IPS DF 6.9 (cell line): ENCODE measurements at regions not wholly inside any gene's neighbourhood (a gene's known extent, or its start where the extent isn't known, plus 50 kb on each side); places are given as distances from the start of the nearest gene placed in this dataset.

Experiments used
- DNase-seq: peaks from one replicate; pipeline ENCODE4 v3.0.0-alpha.2; 2013; ENCODE audit warnings: low read depth, low spot score
- H3K27ac ChIP-seq: one replicate; pipeline ENCODE4 v1.5.1; 2013; ENCODE audit warnings: low read length, control low read depth
- H3K27me3 ChIP-seq: 2 replicates; pipeline ENCODE4 v1.6.1; 2013; ENCODE audit warnings: mild to moderate bottlenecking, low read length; ENCODE audit not compliant: control insufficient read depth, insufficient read depth
- H3K36me3 ChIP-seq: 2 replicates; pipeline ENCODE4 v1.6.1; 2013; ENCODE audit warnings: low read length; ENCODE audit not compliant: control insufficient read depth, insufficient read depth
- H3K4me1 ChIP-seq: 2 replicates; pipeline ENCODE4 v1.6.1; 2013; ENCODE audit warnings: low read length; ENCODE audit not compliant: control insufficient read depth, insufficient read depth
- H3K4me3 ChIP-seq: 2 replicates; pipeline ENCODE4 v1.5.1; 2013; ENCODE audit warnings: mild to moderate bottlenecking, low read length
- H3K9me3 ChIP-seq: 2 replicates; pipeline ENCODE4 v1.6.1; 2013; ENCODE audit warnings: low read length, inconsistent platforms; ENCODE audit not compliant: control insufficient read depth, insufficient read depth
- WGBS: extraction: QIAGEN DNeasy Blood & Tissue Kit; methylation state at CpG from one replicate; pipeline ENCODE4 v1.1.7; 2013; ENCODE audit warnings: mixed read lengths, missing lambda C conversion rate; ENCODE audit not compliant: insufficient read length, insufficient coverage; 5-methylcytosine and 5-hydroxymethylcytosine counted together

- Histone ChIP-seq H3K36me3 (0 out of 2 replicates have a peak, but pooled peaks cover 3% of the 10 kb centered on the region), H3K9me3 (no peaks in the 10 kb centered on the region), H3K27me3 (no peaks in the 10 kb centered on the region), H3K4me3 (no peak overlapping the region), H3K4me1 (no peaks in the 10 kb centered on the region), H3K27ac (no peak overlapping the region)
- no peak for DNase-seq
- WGBS, result no CpG with 5 or more reads among the region's 10 CpGs
Observed at GRCh38 chr16:11473728-11474127, 113.0 kb downstream of the LITAF start.

GRCh38 chr16:11474617-11475291 is 112.0 kb downstream of the LITAF start:
- Histone ChIP-seq H3K27me3 (no peaks in the 10 kb centered on the region), H3K9me3 (no peaks in the 10 kb centered on the region), H3K36me3 (0 out of 2 replicates have a peak, but pooled peaks cover 3% of the 10 kb centered on the region), H3K4me1 (no peaks in the 10 kb centered on the region), H3K27ac (no peak overlapping the region), H3K4me3 (no peak overlapping the region)
- no peak for DNase-seq
- no CpG with 5 or more reads among the region's 8 CpGs for WGBS

- WGBS, result no CpG with 5 or more reads among the region's 8 CpGs
- H3K36me3 ChIP-seq, result 0 out of 2 replicates have a peak, but pooled peaks cover 3% of the 10 kb centered on the region
- H3K27ac ChIP-seq, result no peak overlapping the region
- no peak overlapping the region for H3K4me3 ChIP-seq
- H3K4me1 ChIP-seq, result no peaks in the 10 kb centered on the region
- no peak for DNase-seq
- H3K27me3 ChIP-seq, result no peaks in the 10 kb centered on the region
- no peaks in the 10 kb centered on the region for H3K9me3 ChIP-seq
Observed at GRCh38 chr16:11475896-11476630, 110.7 kb downstream of the LITAF start.

- H3K9me3 ChIP-seq, result no peaks in the 10 kb centered on the region
- H3K27me3 ChIP-seq, result no peaks in the 10 kb centered on the region
- H3K4me1 ChIP-seq, result no peaks in the 10 kb centered on the region
- H3K4me3 ChIP-seq, result no peak overlapping the region
- H3K27ac ChIP-seq, result no peak overlapping the region
- 0 out of 2 replicates have a peak, but pooled peaks cover under 1% of the 10 kb centered on the region for H3K36me3 ChIP-seq
- DNase-seq, result no peak
- no CpG with 5 or more reads among the region's 14 CpGs for WGBS
Observed at GRCh38 chr16:11476676-11477075, 110.0 kb downstream of the LITAF start.

- no peaks in the 10 kb centered on the region for H3K36me3 ChIP-seq
- no peak for DNase-seq
- H3K4me3 ChIP-seq, result no peak overlapping the region
- H3K27ac ChIP-seq, result no peak overlapping the region
- no peaks in the 10 kb centered on the region for H3K27me3 ChIP-seq
- no peaks in the 10 kb centered on the region for H3K9me3 ChIP-seq
- no CpG with 5 or more reads among the region's 17 CpGs for WGBS
- no peaks in the 10 kb centered on the region; the same call in 1 of the 2 replicates for H3K4me1 ChIP-seq
Observed at GRCh38 chr16:11478431-11479119, 108.1 kb downstream of the LITAF start.

- Histone ChIP-seq H3K36me3 (peaks cover 3% of the 10 kb centered on the region; the same call in 1 of the 2 replicates), H3K9me3 (peaks cover 2% of the 10 kb centered on the region; the same call in 1 of the 2 replicates), H3K4me1 (no peaks in the 10 kb centered on the region; the same call in 1 of the 2 replicates), H3K27ac (no peak overlapping the region), H3K27me3 (no peaks in the 10 kb centered on the region), H3K4me3 (no peak overlapping the region)
- no CpG with 5 or more reads among the region's 4 CpGs for WGBS
- no peak for DNase-seq
Observed at GRCh38 chr16:11479916-11480315, 106.8 kb downstream of the LITAF start.

GRCh38 chr16:11480634-11481033 is 106.1 kb downstream of the LITAF start:
- Histone ChIP-seq H3K4me1 (no peaks in the 10 kb centered on the region; the same call in 1 of the 2 replicates), H3K4me3 (no peak overlapping the region), H3K27me3 (no peaks in the 10 kb centered on the region), H3K27ac (no peak overlapping the region), H3K36me3 (peaks cover 4% of the 10 kb centered on the region; the same call in 1 of the 2 replicates), H3K9me3 (peaks cover 3% of the 10 kb centered on the region; the same call in 1 of the 2 replicates)
- WGBS, result no CpG with 5 or more reads among the region's 5 CpGs
- DNase-seq, result no peak

- H3K9me3 ChIP-seq, result peaks cover 3% of the 10 kb centered on the region; the same call in 1 of the 2 replicates
- DNase-seq, result no peak
- WGBS, result no CpG with 5 or more reads among the region's 4 CpGs
- no peak overlapping the region for H3K27ac ChIP-seq
- no peaks in the 10 kb centered on the region for H3K27me3 ChIP-seq
- peaks cover 5% of the 10 kb centered on the region; the same call in 1 of the 2 replicates for H3K36me3 ChIP-seq
- no peak overlapping the region for H3K4me3 ChIP-seq
- H3K4me1 ChIP-seq, result no peaks in the 10 kb centered on the region; the same call in 1 of the 2 replicates
Observed at GRCh38 chr16:11481987-11482386, 104.7 kb downstream of the LITAF start.

- peaks cover 3% of the 10 kb centered on the region; the same call in 1 of the 2 replicates for H3K9me3 ChIP-seq
- H3K36me3 ChIP-seq, result peaks cover 7% of the 10 kb centered on the region; the same call in 1 of the 2 replicates
- H3K4me1 ChIP-seq, result no peaks in the 10 kb centered on the region; the same call in 1 of the 2 replicates
- no peaks in the 10 kb centered on the region for H3K27me3 ChIP-seq
- no peak overlapping the region for H3K4me3 ChIP-seq
- no peak for DNase-seq
- no CpG with 5 or more reads among the region's 6 CpGs for WGBS
- no peak overlapping the region for H3K27ac ChIP-seq
Observed at GRCh38 chr16:11482946-11483748, 103.6 kb downstream of the LITAF start.
